Prostate gland (tissue), 2 donors: ENCODE measurements at regions not wholly inside any gene's neighbourhood (a gene's known extent, or its start where the extent isn't known, plus 50 kb on each side); places are given as distances from the start of the nearest gene placed in this dataset.

ENCODE experiments used
- CTCF ChIP-seq, 4 experiments: fragments of 200-600 bp in 2 of 4; fragments of 450-650 bp in 2 of 4; sonication (generic) in 2 of 4; IDR thresholded peaks; 1 replicate in 3 of 4; 2 replicates in 1 of 4; pipeline ENCODE4 v1.5.1; 2016 to 2019; ENCODE audit warnings: antibody characterized with exemption in 4 of 4, mild to moderate bottlenecking in 2 of 4, moderate library complexity in 2 of 4
- POLR2A ChIP-seq: fragments of 450-650 bp; IDR thresholded peaks from one replicate; pipeline ENCODE4 v1.6.1; 2016; ENCODE audit warnings: antibody characterized with exemption, mild to moderate bottlenecking

- no peak for TF ChIP-seq CTCF (IDR thresholded peaks at IDR 0.05)
- TF ChIP-seq POLR2A = no peak
Observed at GRCh38 chr20:61027218-61027617, 224.8 kb upstream of the CDH4 start.
